Panc1 (cell line): ENCODE measurements at regions not wholly inside any gene's neighbourhood (a gene's known extent, or its start where the extent isn't known, plus 50 kb on each side); places are given as distances from the start of the nearest gene placed in this dataset.

ENCODE experiments used
- CTCF ChIP-seq: fragments of 450-650 bp; IDR thresholded peaks from 2 replicates; pipeline ENCODE4 v1.5.1; 2017; ENCODE audit warnings: mild to moderate bottlenecking
- REST ChIP-seq, 2 experiments: IDR thresholded peaks; 2 replicates each; pipeline ENCODE4 v1.6.1; 2011 to 2012; ENCODE audit warnings: low read depth in 2 of 2, control low read depth in 1 of 2, low read length in 1 of 2, mild to moderate bottlenecking in 1 of 2, moderate library complexity in 1 of 2; ENCODE audit not compliant: insufficient read depth in 1 of 2
- SIN3A ChIP-seq: IDR thresholded peaks from 2 replicates; pipeline ENCODE4 v1.6.1; 2012; ENCODE audit warnings: low read depth, mild to moderate bottlenecking, low read length, moderate library complexity, borderline replicate concordance; ENCODE audit not compliant: insufficient read depth
- TCF7L2 ChIP-seq: IDR thresholded peaks from 2 replicates; pipeline ENCODE4 v1.6.1; 2011; ENCODE audit warnings: mild to moderate bottlenecking, low read depth, low read length, inconsistent platforms

- no peak for TF ChIP-seq CTCF
- no peak for TF ChIP-seq REST (IDR thresholded peaks at IDR 0.05; ENCODE audit: insufficient read depth in 1 of 2, low read depth in 2 of 2, low read length in 1 of 2)
- no peak for TF ChIP-seq TCF7L2
- TF ChIP-seq SIN3A, result no peak
Observed at GRCh38 chr17:77607606-77608005, 350.9 kb upstream of the TNRC6C start.
